Fibroblast of lung (primary cell): ENCODE measurements at regions not wholly inside any gene's neighbourhood (a gene's known extent, or its start where the extent isn't known, plus 50 kb on each side); places are given as distances from the start of the nearest gene placed in this dataset.

Source experiments
- DNase-seq, 2 donors: peaks; one replicate each; pipeline versions ENCODE4 v3.0.0 to v3.0.0-alpha.2; 2010; ENCODE audit warnings: low read depth in 2 of 2
- H2AFZ ChIP-seq: 2 replicates; pipeline ENCODE4 v1.5.1; 2012; ENCODE audit warnings: low read length, control low read depth, inconsistent platforms
- H3K27ac ChIP-seq: 2 replicates; pipeline ENCODE4 v1.5.1; 2011; ENCODE audit warnings: low read length, control low read depth; ENCODE audit not compliant: insufficient read depth
- H3K27me3 ChIP-seq: 2 replicates; pipeline ENCODE4 v1.5.1; 2011; ENCODE audit warnings: mild to moderate bottlenecking, low read length; ENCODE audit not compliant: control insufficient read depth, insufficient read depth
- H3K36me3 ChIP-seq: 2 replicates; pipeline ENCODE4 v1.5.1; 2011; ENCODE audit warnings: low read length; ENCODE audit not compliant: control insufficient read depth, insufficient read depth
- H3K4me1 ChIP-seq: 2 replicates; pipeline ENCODE4 v1.5.1; 2011; ENCODE audit warnings: low read length; ENCODE audit not compliant: control insufficient read depth, insufficient read depth; ENCODE audit errors: extremely low read depth
- H3K4me2 ChIP-seq: 2 replicates; pipeline ENCODE4 v1.5.1; 2011; ENCODE audit warnings: low read length, control low read depth; ENCODE audit not compliant: insufficient read depth; ENCODE audit errors: extremely low read depth
- H3K4me3 ChIP-seq, 4 experiments: fragments of 200-600 bp in 1 of 4; sonication (generic) in 1 of 4; replicated peaks in 1 of 4; 2 replicates each; pipeline ENCODE4 v1.5.1; 2011 to 2016; ENCODE audit warnings: low read length in 4 of 4, low read depth in 3 of 4, mild to moderate bottlenecking in 3 of 4, control low read depth in 2 of 4, inconsistent platforms in 1 of 4, mixed read lengths in 1 of 4; ENCODE audit not compliant: insufficient read depth in 1 of 4; ENCODE audit errors: control extremely low read depth in 1 of 4
- H3K79me2 ChIP-seq: 2 replicates; pipeline ENCODE4 v1.5.1; 2012; ENCODE audit warnings: mild to moderate bottlenecking, low read length, inconsistent platforms; ENCODE audit not compliant: control insufficient read depth, insufficient read depth
- H3K9ac ChIP-seq: 2 replicates; pipeline ENCODE4 v1.5.1; 2011; ENCODE audit warnings: mild to moderate bottlenecking, low read length, control low read depth; ENCODE audit not compliant: insufficient read depth
- H3K9me3 ChIP-seq: 2 replicates; pipeline ENCODE4 v1.5.1; 2012; ENCODE audit warnings: low read depth, low read length; ENCODE audit not compliant: control insufficient read depth, insufficient read depth
- H4K20me1 ChIP-seq: 2 replicates; pipeline ENCODE4 v1.5.1; 2011; ENCODE audit warnings: low read length; ENCODE audit not compliant: control insufficient read depth, insufficient read depth; ENCODE audit errors: extremely low read depth
- CTCF ChIP-seq, 2 donors: IDR thresholded peaks in 1 of 2; conservative IDR thresholded peaks in 1 of 2; 1 replicate in 1 of 2; 2 replicates in 1 of 2; pipeline ENCODE4 v1.5.1; 2011 to 2012; ENCODE audit warnings: low read length in 2 of 2, control low read depth in 1 of 2, inconsistent platforms in 1 of 2, low read depth in 1 of 2, mild to moderate bottlenecking in 1 of 2
- EZH2 ChIP-seq: IDR thresholded peaks from 2 replicates; pipeline ENCODE4 v1.5.1; 2012; ENCODE audit warnings: low read length, control low read depth, mild to moderate bottlenecking; ENCODE audit errors: missing control alignments

GRCh38 chrX:87236830-87237440 is 280.7 kb upstream of the KLHL4 start:
- no peak for DNase-seq
- TF ChIP-seq CTCF (conservative IDR thresholded peaks at IDR 0.05 in 1 of 2, IDR thresholded peaks at IDR 0.05 in 1 of 2; ENCODE audit: low read depth in 1 of 2, low read length in 2 of 2) (no peak), EZH2 (no peak)
- Histone ChIP-seq H3K4me2 (no peak overlapping the region), H3K79me2 (no peaks in the 10 kb centered on the region), H3K9me3 (no peaks in the 10 kb centered on the region), H3K36me3 (no peaks in the 10 kb centered on the region), H2AFZ (no peak overlapping the region), H3K4me1 (no peaks in the 10 kb centered on the region), H3K9ac (no peak overlapping the region), H3K27ac (no peak overlapping the region), H4K20me1 (no peaks in the 10 kb centered on the region), H3K27me3 (no peaks in the 10 kb centered on the region), H3K4me3 (no peak overlapping the region)

GRCh38 chrX:87265518-87265917 is 252.1 kb upstream of the KLHL4 start:
- H2AFZ ChIP-seq = no peak overlapping the region
- no peaks in the 10 kb centered on the region for H3K36me3 ChIP-seq
- no peaks in the 10 kb centered on the region for H3K9me3 ChIP-seq
- no peaks in the 10 kb centered on the region for H3K79me2 ChIP-seq
- H4K20me1 ChIP-seq = no peaks in the 10 kb centered on the region
- no peaks in the 10 kb centered on the region for H3K4me1 ChIP-seq
- H3K27me3 ChIP-seq = no peaks in the 10 kb centered on the region
- no peak overlapping the region for H3K9ac ChIP-seq
- H3K27ac ChIP-seq = no peak overlapping the region
- TF ChIP-seq CTCF (conservative IDR thresholded peaks at IDR 0.05 in 1 of 2, IDR thresholded peaks at IDR 0.05 in 1 of 2; ENCODE audit: low read depth in 1 of 2, low read length in 2 of 2) (no peak), EZH2 (no peak)
- no peak overlapping the region for H3K4me3 ChIP-seq
- no peak overlapping the region for H3K4me2 ChIP-seq
- no peak for DNase-seq

GRCh38 chrX:87272491-87272890 is 245.1 kb upstream of the KLHL4 start:
- no peaks in the 10 kb centered on the region for H3K79me2 ChIP-seq
- no peak overlapping the region for H3K4me3 ChIP-seq
- TF ChIP-seq EZH2 (no peak), CTCF (conservative IDR thresholded peaks at IDR 0.05 in 1 of 2, IDR thresholded peaks at IDR 0.05 in 1 of 2; ENCODE audit: low read depth in 1 of 2, low read length in 2 of 2) (no peak)
- DNase-seq = no peak
- H3K27ac ChIP-seq = no peak overlapping the region
- no peaks in the 10 kb centered on the region for H3K36me3 ChIP-seq
- no peak overlapping the region for H2AFZ ChIP-seq
- H3K9me3 ChIP-seq = no peaks in the 10 kb centered on the region
- no peaks in the 10 kb centered on the region for H3K4me1 ChIP-seq
- H3K4me2 ChIP-seq = no peak overlapping the region
- H3K9ac ChIP-seq = no peak overlapping the region
- H3K27me3 ChIP-seq = no peaks in the 10 kb centered on the region
- H4K20me1 ChIP-seq = no peaks in the 10 kb centered on the region
